ENCODE measurements at regions not wholly inside any gene's neighbourhood (a gene's known extent, or its start where the extent isn't known, plus 50 kb on each side); places are given as distances from the start of the nearest gene placed in this dataset.

DNA sequence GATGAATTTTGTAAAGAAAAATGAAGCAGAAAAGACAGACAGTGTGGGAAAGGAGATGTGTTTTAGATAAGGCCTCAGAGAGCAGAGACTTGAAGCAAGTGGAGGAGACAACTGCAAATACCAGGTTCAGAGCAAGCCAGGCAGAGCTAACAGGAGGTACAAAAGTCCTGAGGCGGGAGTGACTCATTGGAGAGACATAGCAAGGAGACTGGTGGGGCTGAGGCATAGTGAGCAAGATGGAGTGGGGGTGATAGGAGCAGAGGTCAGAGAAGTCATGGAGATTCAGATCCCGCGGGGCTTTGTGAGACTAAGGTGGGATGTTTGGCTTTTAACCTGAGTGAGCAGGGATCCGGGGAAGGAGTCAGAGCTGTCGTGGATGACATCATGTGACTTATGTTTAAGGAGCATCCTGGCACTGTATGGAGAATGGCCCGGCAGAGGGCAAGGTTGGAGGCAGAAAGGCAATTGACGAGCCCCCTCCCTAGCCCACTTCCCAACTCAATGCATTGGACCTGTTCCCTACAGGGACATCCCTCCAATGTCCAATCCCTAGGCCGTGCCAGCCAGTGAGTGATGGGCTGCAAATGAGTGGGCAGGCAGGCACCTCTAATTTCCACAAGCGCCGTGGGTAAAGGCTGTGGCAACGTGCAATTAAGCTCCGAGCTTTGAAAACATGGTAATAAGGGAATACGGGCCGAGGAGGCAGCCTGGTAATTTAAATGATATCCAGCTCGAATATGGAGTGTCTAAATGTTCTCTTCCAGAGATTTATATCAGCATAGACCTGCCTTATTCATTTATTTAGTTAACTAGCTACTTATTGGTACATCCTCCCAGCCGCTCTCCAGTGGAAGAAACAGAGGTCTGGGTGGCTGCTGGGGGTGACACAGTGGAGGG lies 206.8 kb upstream of the LHX5 start:
- Histone ChIP-seq H3K9me3 (ENCODE audit: control insufficient read depth, low read length) (peaks cover 9% of the 10 kb centered on the region), H3K9ac (ENCODE audit: extremely low read depth, low read length, poor library complexity, severe bottlenecking) (no peak overlapping the region), H3K27me3 (ENCODE audit: control insufficient read depth, insufficient read depth, low read length, poor library complexity, severe bottlenecking) (no peaks in the 10 kb centered on the region), H3K36me3 (ENCODE audit: control insufficient read depth, insufficient read depth, low read length) (no peaks in the 10 kb centered on the region), H3K4me3 (ENCODE audit: low read length) (no peak overlapping the region), H3K27ac (ENCODE audit: low read depth, low read length) (no peak overlapping the region), H3K4me1 (ENCODE audit: control insufficient read depth, insufficient read depth, low read length) (peaks cover 3% of the 10 kb centered on the region)
- Mint-ChIP-seq H3K9me3 (peaks cover 4% of the 10 kb centered on the region), H3K36me3 (ENCODE audit: low read depth) (no peaks in the 10 kb centered on the region), H3K4me1 (peaks cover 4% of the 10 kb centered on the region), H3K27me3 (ENCODE audit: insufficient read depth) (peaks cover 17% of the 10 kb centered on the region), H3K4me3 (no peak overlapping the region), H3K27ac (no peak overlapping the region)
- TF ChIP-seq, protein P1, sequence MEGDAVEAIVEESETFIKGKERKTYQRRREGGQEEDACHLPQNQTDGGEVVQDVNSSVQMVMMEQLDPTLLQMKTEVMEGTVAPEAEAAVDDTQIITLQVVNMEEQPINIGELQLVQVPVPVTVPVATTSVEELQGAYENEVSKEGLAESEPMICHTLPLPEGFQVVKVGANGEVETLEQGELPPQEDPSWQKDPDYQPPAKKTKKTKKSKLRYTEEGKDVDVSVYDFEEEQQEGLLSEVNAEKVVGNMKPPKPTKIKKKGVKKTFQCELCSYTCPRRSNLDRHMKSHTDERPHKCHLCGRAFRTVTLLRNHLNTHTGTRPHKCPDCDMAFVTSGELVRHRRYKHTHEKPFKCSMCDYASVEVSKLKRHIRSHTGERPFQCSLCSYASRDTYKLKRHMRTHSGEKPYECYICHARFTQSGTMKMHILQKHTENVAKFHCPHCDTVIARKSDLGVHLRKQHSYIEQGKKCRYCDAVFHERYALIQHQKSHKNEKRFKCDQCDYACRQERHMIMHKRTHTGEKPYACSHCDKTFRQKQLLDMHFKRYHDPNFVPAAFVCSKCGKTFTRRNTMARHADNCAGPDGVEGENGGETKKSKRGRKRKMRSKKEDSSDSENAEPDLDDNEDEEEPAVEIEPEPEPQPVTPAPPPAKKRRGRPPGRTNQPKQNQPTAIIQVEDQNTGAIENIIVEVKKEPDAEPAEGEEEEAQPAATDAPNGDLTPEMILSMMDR (conservative IDR thresholded peaks at IDR 0.05) = no peak
- WGBS, 2 experiments (ENCODE audit: insufficient coverage in 1 of 2, insufficient read length in 1 of 2) = 87% methylated on average over 11 to 16 of the region's 16 CpGs
- no peak for DNase-seq

DNA sequence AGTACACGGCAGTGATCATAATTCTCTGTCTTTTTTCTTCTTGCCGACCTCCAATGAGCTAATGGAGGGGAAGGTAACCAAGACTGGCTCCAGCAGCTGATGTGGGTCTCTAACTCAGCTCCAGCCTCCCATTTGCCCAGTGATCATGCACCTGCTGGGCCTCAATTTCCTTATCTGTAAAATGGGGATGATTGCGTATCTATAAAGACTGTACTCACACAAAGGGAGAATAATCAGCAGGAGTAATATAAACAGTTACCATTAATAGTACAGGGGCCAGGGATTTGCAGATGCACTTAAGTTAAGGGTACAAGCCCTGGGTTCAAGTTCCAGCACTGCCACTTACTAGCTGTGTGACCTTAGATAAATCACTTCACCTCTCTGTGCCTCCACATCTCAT lies 204.9 kb upstream of the LHX5 start:
- Mint-ChIP-seq H3K27me3 (ENCODE audit: insufficient read depth) (peaks cover 10% of the 10 kb centered on the region), H3K36me3 (ENCODE audit: low read depth) (no peaks in the 10 kb centered on the region), H3K27ac (no peak overlapping the region), H3K4me3 (no peak overlapping the region), H3K9me3 (peaks cover 4% of the 10 kb centered on the region), H3K4me1 (peaks cover 8% of the 10 kb centered on the region)
- Histone ChIP-seq H3K9me3 (ENCODE audit: control insufficient read depth, low read length) (peaks cover 9% of the 10 kb centered on the region), H3K9ac (ENCODE audit: extremely low read depth, low read length, poor library complexity, severe bottlenecking) (no peak overlapping the region), H3K4me1 (ENCODE audit: control insufficient read depth, insufficient read depth, low read length) (peaks cover 3% of the 10 kb centered on the region), H3K27ac (ENCODE audit: low read depth, low read length) (no peak overlapping the region), H3K27me3 (ENCODE audit: control insufficient read depth, insufficient read depth, low read length, poor library complexity, severe bottlenecking) (no peaks in the 10 kb centered on the region), H3K36me3 (ENCODE audit: control insufficient read depth, insufficient read depth, low read length) (no peaks in the 10 kb centered on the region), H3K4me3 (ENCODE audit: low read length) (no peak overlapping the region)
- TF ChIP-seq, protein P1 (conservative IDR thresholded peaks at IDR 0.05) = no peak
- 98% methylated on average over 3 of the region's 3 CpGs; no CpG with 5 or more reads in 1 of the 2 experiments for WGBS, 2 experiments (ENCODE audit: insufficient coverage in 1 of 2, insufficient read length in 1 of 2)
- no peak for DNase-seq

GRCh38 chr12:113676117-113676516 lies 204.4 kb upstream of the LHX5 start:
- Mint-ChIP-seq H3K9me3 (peaks cover 4% of the 10 kb centered on the region), H3K4me1 (peaks cover 8% of the 10 kb centered on the region), H3K27me3 (ENCODE audit: insufficient read depth) (peaks cover 10% of the 10 kb centered on the region), H3K27ac (no peak overlapping the region), H3K4me3 (no peak overlapping the region), H3K36me3 (ENCODE audit: low read depth) (no peaks in the 10 kb centered on the region)
- 90% methylated on average over 4 to 7 of the region's 7 CpGs for WGBS, 2 experiments (ENCODE audit: insufficient coverage in 1 of 2, insufficient read length in 1 of 2)
- peaks cover 3% of the 10 kb centered on the region for H3K4me1 ChIP-seq (ENCODE audit: control insufficient read depth, insufficient read depth, low read length)
- peaks cover 9% of the 10 kb centered on the region for H3K9me3 ChIP-seq (ENCODE audit: control insufficient read depth, low read length)
- no peak overlapping the region for H3K4me3 ChIP-seq (ENCODE audit: low read length)
- TF ChIP-seq, protein P1 (conservative IDR thresholded peaks at IDR 0.05) = no peak
- H3K27me3 ChIP-seq (ENCODE audit: control insufficient read depth, insufficient read depth, low read length, poor library complexity, severe bottlenecking) = no peaks in the 10 kb centered on the region
- H3K36me3 ChIP-seq (ENCODE audit: control insufficient read depth, insufficient read depth, low read length) = no peaks in the 10 kb centered on the region
- no peak overlapping the region for H3K27ac ChIP-seq (ENCODE audit: low read depth, low read length)
- no peak overlapping the region for H3K9ac ChIP-seq (ENCODE audit: extremely low read depth, low read length, poor library complexity, severe bottlenecking)
- no peak for DNase-seq
